Nephron progenitor cell (in vitro differentiated cells): ENCODE measurements at regions not wholly inside any gene's neighbourhood (a gene's known extent, or its start where the extent isn't known, plus 50 kb on each side); places are given as distances from the start of the nearest gene placed in this dataset.

ENCODE experiments used
- DNase-seq: peaks from one replicate; pipeline ENCODE4 v3.0.0; 2021
- H3K27ac Mint-ChIP-seq: 2 replicates; pipeline ENCODE4 v1.8.0; 2021; ENCODE audit warnings: mild to moderate bottlenecking, moderate library complexity, mixed read lengths
- H3K27me3 Mint-ChIP-seq: 2 replicates; pipeline ENCODE4 v1.8.0; 2021; ENCODE audit warnings: mild to moderate bottlenecking, low read depth, mixed read lengths; ENCODE audit not compliant: poor library complexity
- H3K36me3 Mint-ChIP-seq: 2 replicates; pipeline ENCODE4 v1.8.0; 2021; ENCODE audit warnings: low read depth, mixed read lengths
- H3K4me1 Mint-ChIP-seq: 2 replicates; pipeline ENCODE4 v1.8.0; 2021; ENCODE audit warnings: mixed read lengths
- H3K4me3 Mint-ChIP-seq: 2 replicates; pipeline ENCODE4 v1.8.0; 2021; ENCODE audit warnings: mild to moderate bottlenecking, moderate library complexity, mixed read lengths
- H3K9me3 Mint-ChIP-seq: 2 replicates; pipeline ENCODE4 v1.8.0; 2021; ENCODE audit warnings: mild to moderate bottlenecking, moderate library complexity, mixed read lengths
- TF ChIP-seq, protein P1 (sequence below): fragments of 200-600 bp; sonication (generic); IDR thresholded peaks from 2 replicates; pipeline ENCODE4 v1.5.0; 2021; ENCODE audit warnings: antibody characterized with exemption

DNA sequence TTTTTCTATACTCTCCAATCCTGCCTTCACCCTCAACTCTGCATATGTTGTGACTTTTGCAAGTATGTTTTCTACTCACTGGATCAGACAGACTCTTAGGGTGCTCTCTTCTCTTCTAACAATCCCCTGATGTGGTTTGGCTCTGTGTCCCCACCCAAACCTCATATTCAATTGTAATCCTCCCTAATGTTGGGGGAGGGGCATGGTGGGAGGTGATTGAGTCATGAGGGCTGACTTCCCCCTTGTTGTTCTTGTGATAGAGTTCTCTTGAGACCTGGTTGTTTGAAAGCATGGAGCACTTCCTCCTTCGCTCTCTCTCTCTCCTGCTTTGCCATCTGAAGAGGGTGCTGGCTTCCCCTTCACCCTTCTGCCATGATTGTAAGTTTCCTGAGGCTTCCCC is 148.9 kb upstream of the IGSF21 start:
- H3K27ac Mint-ChIP-seq = no peak overlapping the region
- no peak overlapping the region for H3K4me3 Mint-ChIP-seq
- H3K36me3 Mint-ChIP-seq = no peaks in the 10 kb centered on the region
- peaks cover 8% of the 10 kb centered on the region for H3K4me1 Mint-ChIP-seq
- no peaks in the 10 kb centered on the region for H3K9me3 Mint-ChIP-seq
- peaks cover 36% of the 10 kb centered on the region for H3K27me3 Mint-ChIP-seq
- TF ChIP-seq, protein P1, sequence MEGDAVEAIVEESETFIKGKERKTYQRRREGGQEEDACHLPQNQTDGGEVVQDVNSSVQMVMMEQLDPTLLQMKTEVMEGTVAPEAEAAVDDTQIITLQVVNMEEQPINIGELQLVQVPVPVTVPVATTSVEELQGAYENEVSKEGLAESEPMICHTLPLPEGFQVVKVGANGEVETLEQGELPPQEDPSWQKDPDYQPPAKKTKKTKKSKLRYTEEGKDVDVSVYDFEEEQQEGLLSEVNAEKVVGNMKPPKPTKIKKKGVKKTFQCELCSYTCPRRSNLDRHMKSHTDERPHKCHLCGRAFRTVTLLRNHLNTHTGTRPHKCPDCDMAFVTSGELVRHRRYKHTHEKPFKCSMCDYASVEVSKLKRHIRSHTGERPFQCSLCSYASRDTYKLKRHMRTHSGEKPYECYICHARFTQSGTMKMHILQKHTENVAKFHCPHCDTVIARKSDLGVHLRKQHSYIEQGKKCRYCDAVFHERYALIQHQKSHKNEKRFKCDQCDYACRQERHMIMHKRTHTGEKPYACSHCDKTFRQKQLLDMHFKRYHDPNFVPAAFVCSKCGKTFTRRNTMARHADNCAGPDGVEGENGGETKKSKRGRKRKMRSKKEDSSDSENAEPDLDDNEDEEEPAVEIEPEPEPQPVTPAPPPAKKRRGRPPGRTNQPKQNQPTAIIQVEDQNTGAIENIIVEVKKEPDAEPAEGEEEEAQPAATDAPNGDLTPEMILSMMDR = no peak
- no peak for DNase-seq

DNA sequence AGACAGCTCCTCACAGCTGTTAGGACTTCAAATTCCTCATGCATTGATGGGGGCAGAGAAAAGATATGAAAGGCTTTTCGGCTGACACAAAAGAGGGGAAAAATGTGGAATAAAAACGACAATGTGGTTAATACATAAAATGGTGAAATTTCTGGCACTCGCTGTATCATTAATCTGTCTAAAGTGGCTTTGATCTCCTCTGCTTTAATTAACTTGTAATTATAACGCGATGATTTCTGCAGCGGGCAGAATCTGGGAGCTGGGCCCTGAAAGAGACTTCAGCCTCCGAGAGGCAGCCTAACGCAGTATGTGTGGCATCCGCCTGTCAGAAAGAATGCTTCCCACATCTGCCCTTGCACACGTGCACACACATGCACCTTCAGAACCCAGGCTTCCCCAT is 144.1 kb upstream of the IGSF21 start:
- TF ChIP-seq, protein P1 = no peak
- no peaks in the 10 kb centered on the region for H3K9me3 Mint-ChIP-seq
- no peaks in the 10 kb centered on the region for H3K4me1 Mint-ChIP-seq
- H3K36me3 Mint-ChIP-seq = no peaks in the 10 kb centered on the region
- H3K4me3 Mint-ChIP-seq = no peak overlapping the region
- peaks cover 47% of the 10 kb centered on the region for H3K27me3 Mint-ChIP-seq
- no peak overlapping the region for H3K27ac Mint-ChIP-seq
- no peak for DNase-seq

DNA sequence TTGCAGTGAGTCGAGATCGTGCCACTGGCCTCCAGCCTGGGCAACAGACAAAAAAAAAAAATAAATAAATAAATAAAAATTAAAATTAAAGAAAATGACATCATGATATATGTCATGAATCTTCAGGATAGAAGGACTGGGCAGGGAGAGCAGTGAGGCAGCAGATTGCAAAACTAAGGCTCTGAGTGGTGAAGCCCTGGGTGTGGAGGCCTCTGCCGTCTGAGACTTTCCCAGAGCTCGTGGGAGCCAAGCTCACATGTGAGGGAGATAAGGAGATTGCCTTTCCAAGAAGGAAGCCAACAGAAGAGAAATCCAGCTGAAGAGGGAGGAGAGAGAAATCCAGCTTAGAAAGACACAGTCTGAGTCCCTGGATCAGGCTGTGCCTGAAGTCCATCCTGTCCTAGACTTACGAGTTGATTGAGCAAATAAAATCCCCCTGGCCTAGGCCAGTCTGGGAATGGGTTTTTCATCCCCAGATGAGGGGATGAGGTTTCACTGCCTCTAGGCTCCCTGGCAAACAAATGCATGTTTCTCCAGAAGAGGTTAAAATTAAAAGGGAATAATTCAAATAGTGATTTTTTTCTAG is 142.0 kb upstream of the IGSF21 start:
- Mint-ChIP-seq H3K27me3 (peaks cover 49% of the 10 kb centered on the region), H3K4me3 (no peak overlapping the region), H3K9me3 (no peaks in the 10 kb centered on the region), H3K4me1 (no peaks in the 10 kb centered on the region), H3K27ac (no peak overlapping the region), H3K36me3 (no peaks in the 10 kb centered on the region)
- TF ChIP-seq, protein P1 = no peak
- DNase-seq = no peak

DNA sequence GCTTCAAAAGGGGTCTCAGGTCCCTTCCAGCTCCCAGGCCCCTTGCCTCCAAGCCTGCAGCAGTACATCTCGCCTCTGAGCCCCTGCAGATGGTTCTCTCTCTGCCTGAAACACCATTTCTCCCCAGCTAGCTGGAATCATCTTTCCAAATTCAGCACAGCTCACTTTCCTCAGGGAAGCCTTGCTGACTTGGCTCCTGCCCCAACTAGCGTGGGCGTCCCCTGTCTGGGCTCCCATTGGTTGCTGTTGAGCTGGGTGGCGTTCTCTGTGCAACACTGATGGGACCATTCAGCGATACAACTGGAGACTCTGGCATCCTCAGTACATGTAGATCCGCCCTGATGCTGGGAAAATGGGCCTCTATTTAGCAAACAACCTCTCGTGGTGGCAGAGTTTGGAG is 141.3 kb upstream of the IGSF21 start:
- H3K4me3 Mint-ChIP-seq = no peak overlapping the region
- H3K4me1 Mint-ChIP-seq = no peaks in the 10 kb centered on the region
- no peak overlapping the region for H3K27ac Mint-ChIP-seq
- H3K27me3 Mint-ChIP-seq = peaks cover 43% of the 10 kb centered on the region
- no peaks in the 10 kb centered on the region for H3K9me3 Mint-ChIP-seq
- DNase-seq = no peak
- TF ChIP-seq, protein P1 = no peak
- H3K36me3 Mint-ChIP-seq = no peaks in the 10 kb centered on the region

DNA sequence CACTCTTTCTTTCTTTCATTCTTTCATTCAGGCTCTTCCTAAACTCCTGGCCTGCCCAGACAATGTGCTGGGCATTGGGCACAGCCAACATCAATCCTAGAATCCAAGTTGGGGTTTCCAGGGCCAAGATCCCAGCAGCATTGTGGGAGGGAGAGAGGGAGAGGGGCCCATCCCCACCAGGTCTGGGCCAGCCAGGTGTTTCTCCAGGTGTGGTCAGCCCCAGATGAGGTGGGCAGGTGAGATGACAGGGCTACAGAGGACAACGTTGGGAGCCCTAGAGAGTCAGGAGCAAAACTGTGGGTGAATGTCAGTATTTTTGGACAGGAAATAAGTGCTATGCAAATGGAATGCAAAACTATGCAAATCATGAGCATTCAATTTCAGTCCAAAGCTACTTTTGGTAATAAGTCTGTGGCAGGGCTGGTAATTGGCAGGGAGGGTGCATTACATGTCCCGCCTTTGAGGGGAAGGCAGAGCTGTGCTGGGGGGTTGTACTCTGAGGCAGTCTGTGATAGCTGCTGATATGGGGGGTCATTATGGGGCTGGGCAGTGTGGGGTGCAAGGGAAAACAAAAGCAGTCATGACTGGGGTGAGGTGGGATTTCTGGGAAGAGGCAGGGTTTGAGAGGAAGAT is 139.9 kb upstream of the IGSF21 start:
- Mint-ChIP-seq H3K9me3 (no peaks in the 10 kb centered on the region), H3K4me3 (no peak overlapping the region), H3K4me1 (no peaks in the 10 kb centered on the region), H3K36me3 (no peaks in the 10 kb centered on the region), H3K27me3 (peaks cover 32% of the 10 kb centered on the region), H3K27ac (no peak overlapping the region)
- TF ChIP-seq, protein P1 = no peak
- DNase-seq = no peak

DNA sequence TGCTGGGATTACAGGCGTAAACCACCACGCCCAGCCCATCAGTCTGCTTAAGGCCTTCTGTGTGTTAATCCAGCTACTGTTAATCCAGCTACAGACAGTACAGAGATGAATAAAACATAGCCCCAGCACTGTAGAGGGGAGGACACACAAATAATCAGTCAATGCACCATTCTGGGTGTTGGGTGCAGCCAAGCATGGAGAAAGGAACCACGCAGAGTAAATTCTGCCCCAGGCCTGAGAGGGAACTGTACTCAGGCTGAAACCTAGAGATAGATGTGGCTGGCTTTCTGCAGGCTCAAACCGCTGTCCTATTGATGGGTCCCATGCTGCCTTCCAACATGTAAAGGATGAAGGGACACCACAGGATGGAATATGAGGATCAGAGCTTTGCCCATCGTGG is 136.8 kb upstream of the IGSF21 start:
- no peaks in the 10 kb centered on the region for H3K9me3 Mint-ChIP-seq
- DNase-seq = no peak
- no peak overlapping the region for H3K4me3 Mint-ChIP-seq
- H3K4me1 Mint-ChIP-seq = no peaks in the 10 kb centered on the region
- no peaks in the 10 kb centered on the region for H3K36me3 Mint-ChIP-seq
- TF ChIP-seq, protein P1 = no peak
- H3K27ac Mint-ChIP-seq = no peak overlapping the region
- peaks cover 39% of the 10 kb centered on the region for H3K27me3 Mint-ChIP-seq
